ENCODE measurements at regions not wholly inside any gene's neighbourhood (a gene's known extent, or its start where the extent isn't known, plus 50 kb on each side); places are given as distances from the start of the nearest gene placed in this dataset.

DNA sequence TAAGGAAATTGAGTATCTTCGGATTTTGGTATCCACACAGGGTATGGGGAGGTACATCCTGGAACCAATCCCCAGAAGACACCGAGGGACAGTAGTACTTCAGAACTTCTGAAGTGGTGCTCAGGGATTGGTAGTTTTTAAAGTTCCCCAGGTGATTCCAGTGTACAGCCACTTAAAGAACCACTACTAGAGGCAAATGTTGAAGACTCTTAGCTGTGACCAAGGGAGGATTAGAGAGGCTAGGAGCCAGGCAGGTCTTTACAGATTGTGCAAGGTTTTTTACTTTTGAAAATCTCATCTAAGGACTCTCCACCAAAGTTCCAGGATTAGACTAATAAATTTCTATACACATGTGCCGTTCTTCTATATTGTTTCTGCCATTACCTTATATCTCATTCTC lies 52.9 kb upstream of the GLS start:
- Histone ChIP-seq H3K36me3 (ENCODE audit: insufficient read depth, low read length) (no peaks in the 10 kb centered on the region), H3K4me2 (ENCODE audit: low read length) (no peak overlapping the region), H3K9me2 (ENCODE audit: insufficient read depth, low read length) (no peaks in the 10 kb centered on the region), H4K20me1 (ENCODE audit: insufficient read depth) (no peaks in the 10 kb centered on the region), H3K27me3 (ENCODE audit: insufficient read depth, low read depth, low read length) (no peaks in the 10 kb centered on the region), H3K9me3 (ENCODE audit: low read length) (no peaks in the 10 kb centered on the region), H3K79me2 (replicated peaks; ENCODE audit: insufficient read depth, low read length) (no peaks in the 10 kb centered on the region), H2AFZ (ENCODE audit: low read depth, low read length) (no peak overlapping the region), H3K4me3 (ENCODE audit: low read length) (no peak overlapping the region), H3K27ac (ENCODE audit: low read length) (no peak overlapping the region), H3F3A (ENCODE audit: insufficient read depth, low read length, poor library complexity, severe bottlenecking) (no peaks in the 10 kb centered on the region), H3K9ac (ENCODE audit: low read length) (no peak overlapping the region)
- TF ChIP-seq SMC3 (conservative IDR thresholded peaks at IDR 0.05; ENCODE audit: poor library complexity) = no peak
- TF ChIP-seq MXI1 (conservative IDR thresholded peaks at IDR 0.05; ENCODE audit: poor library complexity, severe bottlenecking) = no peak
- no peak for TF ChIP-seq EP300 (conservative IDR thresholded peaks at IDR 0.05; ENCODE audit: poor library complexity, severe bottlenecking)

DNA sequence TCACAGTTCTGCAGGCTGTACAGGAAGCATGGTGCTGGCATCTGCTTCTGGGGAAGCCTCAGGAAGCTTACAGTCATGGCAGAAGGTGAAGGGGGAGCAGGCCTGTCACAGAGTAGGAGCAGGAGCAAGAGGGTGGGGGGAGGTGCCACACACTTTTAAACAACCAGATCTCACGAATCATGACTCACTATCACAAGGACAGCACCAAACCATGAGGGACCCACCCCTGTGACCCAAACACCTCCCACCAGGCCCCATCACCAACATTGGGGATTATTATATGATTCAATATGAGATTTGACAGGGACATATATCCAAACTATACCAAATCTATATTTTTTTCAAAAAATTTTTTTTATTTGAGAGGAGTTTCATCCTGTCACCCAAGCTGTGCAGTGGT lies 51.0 kb upstream of the GLS start:
- no peaks in the 10 kb centered on the region for H3F3A ChIP-seq (ENCODE audit: insufficient read depth, low read length, poor library complexity, severe bottlenecking)
- H3K9me2 ChIP-seq (ENCODE audit: insufficient read depth, low read length) = no peaks in the 10 kb centered on the region
- H2AFZ ChIP-seq (ENCODE audit: low read depth, low read length) = no peak overlapping the region
- no peak overlapping the region for H3K9ac ChIP-seq (ENCODE audit: low read length)
- no peaks in the 10 kb centered on the region for H3K36me3 ChIP-seq (ENCODE audit: insufficient read depth, low read length)
- H3K9me3 ChIP-seq (ENCODE audit: low read length) = no peaks in the 10 kb centered on the region
- no peak overlapping the region for H3K4me3 ChIP-seq (ENCODE audit: low read length)
- H3K4me2 ChIP-seq (ENCODE audit: low read length) = no peak overlapping the region
- H3K27ac ChIP-seq (ENCODE audit: low read length) = no peak overlapping the region
- TF ChIP-seq EZH2 (IDR thresholded peaks at IDR 0.05; ENCODE audit: borderline replicate concordance, insufficient read depth, low read length, poor library complexity, severe bottlenecking) (no peak), RAD21 (conservative IDR thresholded peaks at IDR 0.05) (no peak), TAF1 (IDR thresholded peaks at IDR 0.05; ENCODE audit: low read depth) (no peak), MXI1 (conservative IDR thresholded peaks at IDR 0.05; ENCODE audit: poor library complexity, severe bottlenecking) (no peak), EP300 (conservative IDR thresholded peaks at IDR 0.05; ENCODE audit: poor library complexity, severe bottlenecking) (no peak)
- TF ChIP-seq, protein P1, sequence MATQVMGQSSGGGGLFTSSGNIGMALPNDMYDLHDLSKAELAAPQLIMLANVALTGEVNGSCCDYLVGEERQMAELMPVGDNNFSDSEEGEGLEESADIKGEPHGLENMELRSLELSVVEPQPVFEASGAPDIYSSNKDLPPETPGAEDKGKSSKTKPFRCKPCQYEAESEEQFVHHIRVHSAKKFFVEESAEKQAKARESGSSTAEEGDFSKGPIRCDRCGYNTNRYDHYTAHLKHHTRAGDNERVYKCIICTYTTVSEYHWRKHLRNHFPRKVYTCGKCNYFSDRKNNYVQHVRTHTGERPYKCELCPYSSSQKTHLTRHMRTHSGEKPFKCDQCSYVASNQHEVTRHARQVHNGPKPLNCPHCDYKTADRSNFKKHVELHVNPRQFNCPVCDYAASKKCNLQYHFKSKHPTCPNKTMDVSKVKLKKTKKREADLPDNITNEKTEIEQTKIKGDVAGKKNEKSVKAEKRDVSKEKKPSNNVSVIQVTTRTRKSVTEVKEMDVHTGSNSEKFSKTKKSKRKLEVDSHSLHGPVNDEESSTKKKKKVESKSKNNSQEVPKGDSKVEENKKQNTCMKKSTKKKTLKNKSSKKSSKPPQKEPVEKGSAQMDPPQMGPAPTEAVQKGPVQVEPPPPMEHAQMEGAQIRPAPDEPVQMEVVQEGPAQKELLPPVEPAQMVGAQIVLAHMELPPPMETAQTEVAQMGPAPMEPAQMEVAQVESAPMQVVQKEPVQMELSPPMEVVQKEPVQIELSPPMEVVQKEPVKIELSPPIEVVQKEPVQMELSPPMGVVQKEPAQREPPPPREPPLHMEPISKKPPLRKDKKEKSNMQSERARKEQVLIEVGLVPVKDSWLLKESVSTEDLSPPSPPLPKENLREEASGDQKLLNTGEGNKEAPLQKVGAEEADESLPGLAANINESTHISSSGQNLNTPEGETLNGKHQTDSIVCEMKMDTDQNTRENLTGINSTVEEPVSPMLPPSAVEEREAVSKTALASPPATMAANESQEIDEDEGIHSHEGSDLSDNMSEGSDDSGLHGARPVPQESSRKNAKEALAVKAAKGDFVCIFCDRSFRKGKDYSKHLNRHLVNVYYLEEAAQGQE (IDR thresholded peaks at IDR 0.05; ENCODE audit: borderline replicate concordance) = no peak
- H4K20me1 ChIP-seq (ENCODE audit: insufficient read depth) = no peaks in the 10 kb centered on the region
- H3K27me3 ChIP-seq (ENCODE audit: insufficient read depth, low read depth, low read length) = no peaks in the 10 kb centered on the region
- no peaks in the 10 kb centered on the region for H3K79me2 ChIP-seq (replicated peaks; ENCODE audit: insufficient read depth, low read length)

Measured in neural cell (in vitro differentiated cells).